Adipose tissue (tissue), 3 donors: ENCODE measurements at regions not wholly inside any gene's neighbourhood (a gene's known extent, or its start where the extent isn't known, plus 50 kb on each side); places are given as distances from the start of the nearest gene placed in this dataset.

Experiments
- H3K27ac ChIP-seq: one replicate; pipeline ENCODE4 v1.5.1; 2013; ENCODE audit warnings: low read depth, low read length
- WGBS, 3 donors: extraction: QIAGEN DNeasy Blood & Tissue Kit; methylation state at CpG; one replicate each; pipeline ENCODE4 v1.1.7; 2013; 5-methylcytosine and 5-hydroxymethylcytosine counted together
- donor health status: healthy with polysubstance abuse.
- donor health status: Bipolar disorder and iron deficiency.
- donor health status: healthy.

DNA sequence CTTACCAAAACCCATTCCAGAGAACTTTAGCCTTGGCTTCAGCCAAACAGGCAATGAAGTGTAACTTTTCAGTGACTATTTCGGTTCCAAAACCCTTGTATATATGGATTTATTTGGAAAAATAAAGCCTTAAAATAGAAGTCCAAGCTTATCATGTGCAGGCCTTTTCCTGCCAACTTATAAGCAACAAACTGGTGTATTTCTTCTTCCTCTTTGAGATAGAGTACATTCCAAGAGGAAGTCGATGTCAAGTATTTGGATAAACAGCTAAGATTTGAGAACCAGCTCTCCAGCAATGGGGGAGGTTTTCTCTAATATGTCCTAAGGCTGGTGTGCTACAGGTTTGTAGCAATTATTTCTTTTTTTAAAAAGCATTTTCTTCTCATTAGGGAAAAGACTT, 407.8 kb downstream of the DUSP10 start:
- WGBS, 3 donors = 8 to 35% (median 16%) methylated on average over 2 of the region's 2 CpGs
- H3K27ac ChIP-seq = no peak overlapping the region

DNA sequence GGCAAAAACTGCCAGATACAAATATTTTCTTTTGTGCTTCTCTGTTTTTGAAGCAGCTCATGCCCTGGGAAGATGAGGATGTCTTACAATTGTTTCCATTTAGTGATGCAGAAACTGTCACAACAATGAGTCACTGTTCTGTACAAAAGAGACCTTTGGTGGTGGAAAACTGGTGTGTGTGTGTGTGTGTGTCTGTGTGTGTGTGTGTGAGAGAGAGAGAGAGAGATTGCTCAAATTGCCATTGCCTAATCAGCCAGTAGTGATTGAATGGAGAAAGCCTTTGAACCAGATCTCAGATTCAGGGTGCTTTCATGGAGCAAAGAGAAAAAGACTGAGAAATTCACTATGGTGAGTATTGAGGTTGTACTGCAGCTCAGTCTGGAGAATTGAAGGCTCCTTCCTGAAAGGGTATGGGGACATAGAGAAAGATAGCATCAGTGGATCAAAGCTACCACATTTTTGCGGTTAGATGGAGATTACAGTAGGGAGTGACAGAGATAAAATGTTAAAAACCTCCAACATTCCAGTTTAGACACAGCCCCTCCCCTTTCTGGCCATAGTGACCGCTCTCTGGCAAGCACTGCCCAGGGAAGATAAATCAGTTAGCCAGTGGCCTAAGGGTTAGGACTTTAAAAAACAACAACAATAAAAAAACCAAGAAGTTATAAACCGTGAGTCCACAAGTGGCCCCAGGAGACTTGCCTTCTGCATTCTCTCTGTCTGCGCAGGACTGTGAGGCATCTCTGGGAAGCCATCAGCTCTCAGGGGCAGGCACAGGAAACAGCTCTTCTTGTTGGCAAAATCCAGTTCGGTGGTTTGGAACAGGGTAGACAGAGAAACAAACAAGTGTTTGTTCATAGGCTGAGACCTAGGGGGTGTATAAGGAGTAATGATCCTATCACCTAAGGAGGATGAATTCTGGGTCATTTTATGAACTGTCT, 406.5 kb downstream of the DUSP10 start:
- WGBS, 3 donors = 15 to 45% (median 25%) methylated on average over 5 of the region's 5 CpGs
- no peak overlapping the region for H3K27ac ChIP-seq

DNA sequence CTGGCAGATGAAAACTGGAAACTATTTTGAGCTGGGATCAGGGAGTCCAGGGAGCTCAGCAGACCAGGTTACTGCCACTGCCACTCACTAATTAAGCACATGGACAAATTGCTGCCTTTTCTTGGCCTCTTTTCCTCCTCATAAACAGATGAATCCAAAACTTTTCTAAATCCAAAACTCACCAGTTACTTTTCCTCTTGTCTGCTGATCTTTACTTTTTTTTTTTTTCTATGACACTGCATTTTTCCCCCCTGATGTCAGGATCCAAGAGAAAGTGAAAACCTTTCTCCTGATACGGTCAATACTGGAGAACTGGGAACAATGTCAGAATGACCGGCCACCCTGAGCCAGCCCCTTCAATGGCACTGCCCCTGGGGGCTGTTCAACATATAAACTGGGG, 405.8 kb downstream of the DUSP10 start:
- WGBS, 3 donors = 48 to 58% (median 49%) methylated on average over 2 of the region's 2 CpGs
- H3K27ac ChIP-seq = no peak overlapping the region

DNA sequence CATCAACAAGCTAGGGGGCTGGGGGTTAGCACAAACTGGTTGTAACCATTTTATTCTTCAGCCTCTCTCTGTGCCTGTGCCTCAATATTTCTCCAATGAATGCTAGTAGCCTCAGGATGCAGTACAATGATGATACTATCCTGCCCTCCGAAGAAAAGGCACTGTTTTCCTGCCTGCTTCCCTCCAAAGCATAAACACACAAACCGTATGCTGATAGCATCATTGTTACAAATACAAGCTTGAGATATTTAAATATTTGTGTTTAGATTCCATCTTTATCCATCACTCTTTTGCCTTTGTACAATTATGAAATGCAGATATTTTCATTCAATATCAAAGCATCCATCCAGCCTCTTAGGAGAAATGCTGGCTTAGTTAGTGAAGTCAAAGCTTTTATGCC, 404.8 kb downstream of the DUSP10 start:
- 61 to 89% (median 76%) methylated on average over 2 of the region's 2 CpGs for WGBS, 3 donors
- no peak overlapping the region for H3K27ac ChIP-seq

DNA sequence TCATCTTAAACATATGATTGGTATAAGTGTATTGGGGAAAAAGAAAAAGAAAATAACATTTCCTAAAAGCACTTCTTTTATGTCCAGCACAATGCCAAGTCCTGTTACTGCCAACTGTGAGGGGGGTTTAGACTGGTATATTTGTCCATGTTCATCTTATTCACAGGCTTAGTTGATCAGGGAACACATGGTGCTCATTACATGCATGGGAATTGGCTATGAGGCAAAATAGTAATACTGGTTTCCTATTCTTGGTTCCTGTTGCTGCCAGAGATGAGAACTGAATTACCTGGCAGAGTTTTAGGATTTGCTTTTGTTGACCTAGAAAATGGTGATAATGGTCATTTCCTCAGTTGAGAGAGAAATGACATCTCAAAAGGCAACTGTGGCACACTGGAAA, 398.8 kb downstream of the DUSP10 start:
- no peak overlapping the region for H3K27ac ChIP-seq

DNA sequence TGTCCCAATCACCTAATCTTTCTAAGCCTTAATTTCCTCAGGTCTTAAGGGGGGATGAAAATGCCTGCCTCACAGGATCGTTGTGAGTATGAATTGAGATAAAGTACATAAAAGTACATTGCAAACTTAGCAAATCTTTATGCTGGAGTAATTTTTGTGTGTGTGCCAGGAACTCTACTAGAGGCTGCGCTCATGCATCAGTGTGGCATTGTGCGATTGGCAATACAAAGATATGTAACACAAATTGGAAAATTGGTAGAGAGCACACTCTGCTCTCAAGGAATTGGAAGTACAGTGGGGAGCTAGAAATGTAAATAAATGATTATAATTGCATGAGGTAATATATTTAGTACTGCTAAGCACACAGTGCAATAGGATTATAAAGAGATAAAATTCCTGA, 398.3 kb downstream of the DUSP10 start:
- WGBS, 3 donors = 75 to 84% (median 81%) methylated on average over 3 of the region's 3 CpGs
- no peak overlapping the region for H3K27ac ChIP-seq

DNA sequence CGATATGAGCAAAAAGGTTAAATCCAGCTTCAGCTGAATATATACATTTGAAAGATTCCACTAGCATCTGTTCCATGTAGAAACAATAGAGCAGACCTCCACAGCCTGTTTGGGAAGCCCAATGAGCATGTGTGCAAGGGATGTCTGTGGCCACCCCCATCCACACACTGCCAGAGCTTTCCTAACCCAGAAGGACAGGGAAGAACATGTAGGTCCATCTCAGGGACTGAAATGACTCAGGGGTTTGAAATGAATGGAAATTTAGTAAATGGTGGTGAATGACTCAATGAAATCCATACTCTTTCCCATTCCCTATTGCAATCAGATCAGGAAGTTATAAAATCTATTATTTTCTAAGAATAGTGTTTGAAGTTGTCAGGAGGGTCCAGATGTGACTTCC, 397.2 kb downstream of the DUSP10 start:
- 37 to 84% (median 74%) methylated on average over 1 of the region's 1 CpG for WGBS, 3 donors
- no peak overlapping the region for H3K27ac ChIP-seq

DNA sequence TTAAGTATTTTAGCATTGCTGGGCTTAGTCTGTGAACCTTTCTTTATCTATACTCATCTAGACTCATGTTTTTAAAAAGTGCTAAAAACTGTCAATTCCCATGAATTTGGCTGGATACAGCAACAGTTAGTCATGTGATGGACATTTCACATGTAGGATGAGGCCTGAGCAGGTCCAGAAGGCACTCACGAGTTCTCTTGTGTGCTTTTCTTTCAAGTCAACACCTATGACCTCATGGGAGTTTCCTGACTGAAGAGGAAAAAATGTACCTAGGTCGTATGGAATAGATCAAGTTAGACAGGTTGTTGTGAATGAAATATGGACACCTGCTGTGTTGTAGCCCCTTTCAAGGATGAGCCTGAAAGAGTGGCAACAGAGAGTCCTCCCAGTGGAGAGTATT, 394.2 kb downstream of the DUSP10 start:
- H3K27ac ChIP-seq = no peak overlapping the region
- WGBS, 3 donors = 24 to 74% (median 72%) methylated on average over 2 of the region's 2 CpGs

DNA sequence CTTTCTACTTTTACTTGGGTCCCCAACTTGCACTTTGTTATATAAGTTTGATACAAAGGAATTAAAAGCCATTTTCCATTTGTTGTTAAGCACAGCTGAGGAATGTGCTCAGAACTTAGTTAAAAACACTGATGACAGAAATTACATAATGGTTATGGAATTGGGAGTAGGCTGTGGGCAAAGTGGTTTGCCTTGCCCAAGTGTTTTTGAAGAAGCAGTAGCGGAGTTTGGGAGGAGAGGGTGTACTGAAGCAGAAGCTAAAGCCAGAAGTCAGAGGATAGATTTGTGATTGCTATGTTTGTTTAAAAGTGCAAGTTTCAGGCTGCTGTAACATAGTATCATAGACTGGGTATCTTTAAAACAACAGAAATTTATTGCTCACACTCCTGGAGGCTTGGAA, 391.8 kb downstream of the DUSP10 start:
- WGBS, 3 donors = 72 to 80% (median 79%) methylated on average over 1 of the region's 1 CpG
- no peak overlapping the region for H3K27ac ChIP-seq

DNA sequence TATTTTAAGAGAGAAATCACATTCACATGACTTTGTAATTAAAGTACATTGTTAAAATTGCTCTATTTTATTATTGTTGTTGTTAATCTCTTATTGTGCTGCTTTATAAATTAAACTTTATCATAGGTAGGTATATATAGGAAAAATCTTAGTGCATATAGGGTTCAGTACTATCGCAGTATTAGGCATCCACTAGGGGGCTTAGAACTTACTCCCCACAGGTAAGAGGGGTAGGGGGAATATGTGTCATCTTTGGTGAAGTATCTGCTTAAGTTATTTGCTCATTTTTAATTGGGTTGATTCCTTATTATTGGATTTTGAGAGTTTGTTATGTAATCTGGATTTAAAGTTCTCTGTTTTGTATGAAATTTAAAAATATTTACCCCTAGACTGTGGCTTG, 385.2 kb downstream of the DUSP10 start:
- 83 to 98% (median 94%) methylated on average over 1 of the region's 1 CpG for WGBS, 3 donors
- H3K27ac ChIP-seq = no peak overlapping the region

DNA sequence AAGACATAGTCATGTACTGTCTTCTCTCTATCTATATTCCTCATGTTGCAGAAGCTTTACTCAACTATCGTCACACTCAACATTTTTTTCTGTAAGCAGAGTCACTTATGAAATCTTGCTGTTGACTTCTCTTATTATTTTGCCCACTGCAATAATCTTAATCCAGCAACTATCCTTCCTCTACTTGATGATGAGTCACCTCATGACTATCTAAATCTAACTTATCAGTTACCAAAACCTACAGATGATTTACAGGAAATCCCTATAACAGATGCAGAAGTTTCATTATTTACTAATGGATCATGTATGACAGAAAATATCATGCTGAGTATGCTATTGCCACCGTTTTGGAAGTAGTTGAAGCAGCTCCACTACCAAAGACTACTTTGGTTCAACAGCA, 378.9 kb downstream of the DUSP10 start:
- no peak overlapping the region for H3K27ac ChIP-seq
- 58 to 61% (median 60%) methylated on average over 2 of the region's 2 CpGs for WGBS, 3 donors

DNA sequence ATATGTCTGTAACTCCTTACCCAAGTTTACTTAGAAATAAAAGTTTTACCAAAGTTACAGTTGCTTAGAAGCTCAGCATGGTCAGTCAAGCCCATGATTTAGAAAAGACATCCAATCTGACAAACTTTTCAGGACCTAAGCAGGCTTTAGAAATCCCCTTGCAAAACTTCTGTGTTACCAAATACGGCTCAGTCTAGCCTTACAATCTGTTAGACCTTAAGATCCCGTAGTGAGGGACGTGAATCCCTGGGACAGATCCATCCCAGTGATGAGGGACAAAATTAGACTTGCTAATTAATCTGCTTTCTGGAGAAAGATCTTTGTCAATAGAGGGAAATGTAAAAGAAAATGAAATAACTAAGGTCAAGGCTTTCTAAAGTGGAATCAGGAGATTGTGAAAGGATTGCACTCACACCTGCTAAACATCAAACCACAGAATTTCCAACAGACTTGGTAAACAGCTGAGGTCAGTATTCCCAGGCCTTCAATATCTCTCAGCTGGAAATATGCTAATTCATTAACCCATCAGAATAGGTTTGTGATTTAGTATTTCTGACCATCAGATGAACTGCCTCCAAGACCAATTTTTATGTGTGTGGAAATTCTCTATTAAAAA, 375.3 kb downstream of the DUSP10 start:
- 49 to 78% (median 72%) methylated on average over 3 of the region's 3 CpGs for WGBS, 3 donors
- no peak overlapping the region for H3K27ac ChIP-seq

DNA sequence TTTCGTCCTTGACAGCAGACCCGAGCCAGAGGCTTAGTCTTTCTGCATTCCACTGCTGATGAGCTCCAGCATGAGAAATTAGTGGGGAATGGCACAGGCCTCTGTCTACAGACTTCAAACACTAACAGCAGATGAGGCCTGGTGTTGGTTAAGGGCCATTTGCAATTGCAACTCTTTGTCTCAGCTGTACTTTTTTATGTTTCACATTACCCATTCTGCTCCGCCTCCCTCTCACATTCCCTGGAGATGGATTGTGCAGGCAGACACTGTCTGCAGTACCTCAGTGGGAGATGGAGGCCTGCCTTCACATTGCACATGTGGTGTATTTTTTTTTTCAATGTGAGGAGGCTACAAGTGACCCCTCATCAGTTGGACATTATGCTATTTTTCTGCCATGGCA, 370.2 kb downstream of the DUSP10 start:
- H3K27ac ChIP-seq = no peak overlapping the region
- WGBS, 3 donors = 49 to 90% (median 90%) methylated on average over 3 of the region's 3 CpGs

DNA sequence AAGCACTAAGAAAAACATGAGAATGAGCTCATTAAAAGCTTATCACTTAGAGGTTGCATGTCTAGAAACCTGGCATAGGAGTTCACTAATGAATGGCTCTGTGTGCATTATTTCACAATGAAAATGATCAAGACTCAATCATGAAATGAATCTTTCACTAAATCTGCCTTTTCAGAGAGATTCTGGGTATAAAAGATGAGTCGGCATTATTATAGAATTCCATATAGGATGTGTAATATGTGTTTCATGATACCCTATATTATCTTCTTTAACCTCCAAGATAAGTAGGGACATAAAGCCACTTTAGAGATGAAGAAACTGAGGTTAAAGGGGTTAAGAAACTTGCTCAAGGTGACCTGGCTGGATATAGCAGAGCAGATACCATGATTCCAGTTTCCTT, 368.1 kb downstream of the DUSP10 start:
- H3K27ac ChIP-seq = no peak overlapping the region
- WGBS, 3 donors = 85 to 97% (median 96%) methylated on average over 1 of the region's 1 CpG

DNA sequence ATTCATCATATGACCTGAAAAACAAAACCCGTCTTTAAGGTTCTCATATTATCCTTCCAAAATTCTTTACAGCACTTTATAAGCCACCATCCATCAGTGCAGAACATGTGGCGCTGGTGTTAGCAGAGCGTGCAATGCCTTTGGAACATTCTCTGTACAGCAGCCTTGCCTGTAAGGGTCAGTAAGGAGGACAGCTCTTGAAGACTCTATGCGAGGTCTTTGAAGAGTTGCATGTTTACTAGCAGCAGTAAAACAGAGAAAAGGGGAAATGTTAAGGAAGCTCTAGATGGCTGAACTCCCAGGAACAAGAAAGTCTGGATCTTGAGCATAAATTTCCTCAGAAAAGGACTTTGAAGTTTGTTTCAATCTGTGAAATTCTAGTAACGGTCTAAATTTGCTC, 365.6 kb downstream of the DUSP10 start:
- WGBS, 3 donors = 72 to 89% (median 76%) methylated on average over 5 of the region's 5 CpGs
- no peak overlapping the region for H3K27ac ChIP-seq

DNA sequence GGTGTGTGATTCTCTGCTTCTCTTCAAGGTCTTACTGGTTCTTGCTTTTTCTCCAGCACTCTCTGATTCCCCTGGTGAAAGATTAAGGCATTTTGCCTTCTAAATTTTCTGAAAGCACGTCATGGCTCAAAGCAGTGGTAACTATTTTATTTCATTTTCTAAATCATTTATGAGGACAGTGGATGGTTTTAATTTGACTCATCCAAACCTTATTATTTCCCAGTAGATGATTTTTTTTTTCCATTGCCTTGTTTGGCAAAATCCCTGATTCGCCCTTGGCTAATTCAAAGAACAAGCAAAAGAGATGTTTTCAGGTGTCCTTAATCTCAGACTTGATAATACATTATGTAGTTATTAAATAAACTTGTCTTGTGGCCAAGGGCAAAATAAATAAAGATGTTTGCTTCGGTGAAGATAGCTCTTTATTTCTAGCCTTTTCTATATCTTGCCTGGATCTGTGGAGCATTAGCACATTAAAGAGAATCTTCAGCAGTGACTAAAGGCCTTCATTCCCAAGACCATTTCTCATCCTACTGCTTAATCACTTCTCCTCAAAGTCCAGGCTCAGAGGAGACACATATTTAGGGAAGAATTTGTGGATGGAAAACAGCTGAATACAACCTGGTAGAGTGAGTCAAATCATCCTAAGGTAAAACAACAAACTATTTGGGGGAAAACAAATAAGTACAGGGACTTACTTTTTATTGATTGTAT, 359.8 kb downstream of the DUSP10 start:
- WGBS, 3 donors = 59 to 68% (median 64%) methylated on average over 3 of the region's 3 CpGs
- H3K27ac ChIP-seq = no peak overlapping the region

DNA sequence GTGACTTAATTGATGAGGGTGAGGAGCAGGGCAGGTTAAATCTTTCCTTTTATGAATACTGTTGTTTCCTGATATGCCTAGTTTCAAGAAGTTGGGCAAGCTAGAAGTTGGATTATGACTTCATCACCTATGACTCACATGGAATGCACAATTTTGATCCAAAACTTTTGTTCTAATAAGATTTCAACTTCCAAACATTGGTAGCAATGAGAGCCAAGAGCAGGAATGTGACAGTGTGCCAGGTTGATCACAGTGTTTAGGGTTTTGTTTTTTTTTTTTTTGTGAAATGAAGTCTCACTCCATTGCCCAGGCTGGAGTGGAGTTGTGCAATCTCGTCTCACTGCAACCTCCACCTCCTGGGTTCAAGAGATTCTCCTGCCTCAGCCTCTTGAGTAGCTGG, 349.4 kb downstream of the DUSP10 start:
- no peak overlapping the region for H3K27ac ChIP-seq
- WGBS, 3 donors = 57 to 66% (median 64%) methylated on average over 1 of the region's 1 CpG

DNA sequence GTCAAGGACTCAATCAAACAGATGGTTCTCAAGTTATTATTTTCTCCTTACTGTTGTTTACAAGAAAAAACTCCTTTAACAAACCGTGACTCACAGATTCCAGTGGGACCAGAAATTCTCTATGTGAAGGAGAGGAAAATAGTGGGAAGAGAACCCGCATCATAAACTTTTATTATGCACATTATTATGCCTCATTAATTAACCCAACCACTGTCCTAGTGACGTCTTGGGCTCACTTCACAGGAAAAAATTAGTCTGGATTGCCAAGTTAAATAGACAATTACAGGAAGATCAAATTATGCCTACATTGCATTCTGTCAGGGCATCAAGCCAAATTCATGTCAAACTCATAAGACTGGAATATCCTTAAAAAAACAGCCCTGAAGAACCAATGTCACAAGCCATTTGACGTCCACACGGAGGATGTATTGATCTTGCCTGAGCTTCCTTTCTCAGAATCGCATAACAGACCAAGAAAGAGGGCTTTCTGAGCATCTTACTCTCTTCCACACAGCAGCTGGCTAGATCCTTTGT, 347.8 kb downstream of the DUSP10 start:
- no peak overlapping the region for H3K27ac ChIP-seq
- 57 to 64% (median 59%) methylated on average over 6 of the region's 6 CpGs for WGBS, 3 donors

DNA sequence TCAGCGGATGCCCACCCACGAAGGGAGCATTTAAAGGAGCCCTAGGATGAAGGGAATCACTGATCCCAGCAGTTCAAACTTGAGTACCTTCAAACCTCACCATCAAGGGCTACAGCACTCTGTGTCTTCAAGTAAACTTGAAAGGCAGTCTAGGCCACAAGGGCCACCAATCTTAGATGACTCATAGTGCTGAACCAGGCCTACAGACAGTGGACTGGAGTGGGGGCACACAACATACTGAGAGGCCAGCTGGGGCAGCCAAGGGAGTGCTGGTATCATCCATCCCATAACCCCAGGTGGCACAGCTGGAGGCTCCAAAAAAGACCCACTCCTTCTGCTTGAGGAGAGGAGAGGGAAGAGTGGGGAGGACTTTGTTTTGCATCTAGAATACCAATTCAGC, 345.4 kb downstream of the DUSP10 start:
- WGBS, 3 donors = 71 to 99% (median 96%) methylated on average over 2 of the region's 2 CpGs
- H3K27ac ChIP-seq = no peak overlapping the region
